Frontal cortex (tissue), 3 donors: ENCODE measurements at regions not wholly inside any gene's neighbourhood (a gene's known extent, or its start where the extent isn't known, plus 50 kb on each side); places are given as distances from the start of the nearest gene placed in this dataset.
"Not testable (repeated sequence)": the region's sequence is repeated elsewhere in the genome, so short reads cannot be mapped to it uniquely, and the experiment has no call there.

Source experiments
- DNase-seq, 2 donors: peaks; one replicate each; pipeline ENCODE4 v3.0.0; 2012; ENCODE audit warnings: low spot score in 2 of 2
- FAIRE-seq: peaks from 2 replicates; lab custom pipeline; 2012; peaks lifted over from hg19 to GRCh38; lab: Jason Lieb, UNC
- donor health status: control.
- donor health status: control.
- donor health status: control.

- not testable (repeated sequence) for DNase-seq, FAIRE-seq
Measured at GRCh38 chr15:20153528-20153927, 388.1 kb downstream of the GOLGA6L6 start.

- not testable (repeated sequence) for DNase-seq, FAIRE-seq
Measured at GRCh38 chr15:20148679-20149078, 392.9 kb downstream of the GOLGA6L6 start.

- FAIRE-seq, DNase-seq: not testable (repeated sequence)
Measured at GRCh38 chr15:20148008-20148407, 393.6 kb downstream of the GOLGA6L6 start.

GRCh38 chr15:20144333-20145036 is 397.1 kb downstream of the GOLGA6L6 start:
- FAIRE-seq, DNase-seq: not testable (repeated sequence)

GRCh38 chr15:20142906-20143305 is 398.7 kb downstream of the GOLGA6L6 start:
- DNase-seq, FAIRE-seq: not testable (repeated sequence)

GRCh38 chr15:20142410-20142809 is 399.2 kb downstream of the GOLGA6L6 start:
- not testable (repeated sequence) for FAIRE-seq, DNase-seq

GRCh38 chr15:20124668-20125067 is 416.9 kb downstream of the GOLGA6L6 start:
- not testable (repeated sequence) for DNase-seq, FAIRE-seq

- no peak for FAIRE-seq
- DNase-seq, result no peak
Measured at GRCh38 chr15:20106026-20106425, 435.6 kb downstream of the GOLGA6L6 start.

- FAIRE-seq, DNase-seq: not testable (repeated sequence)
Measured at GRCh38 chr15:20105011-20105990, 436.3 kb downstream of the GOLGA6L6 start.

GRCh38 chr15:20104551-20104950 is 437.0 kb downstream of the GOLGA6L6 start:
- FAIRE-seq, DNase-seq: not testable (repeated sequence)

GRCh38 chr15:20102862-20103261 is 438.7 kb downstream of the GOLGA6L6 start:
- not testable (repeated sequence) for FAIRE-seq, DNase-seq

GRCh38 chr15:20102209-20102608 is 439.4 kb downstream of the GOLGA6L6 start:
- FAIRE-seq, DNase-seq: not testable (repeated sequence)

GRCh38 chr15:20101281-20101680 is 440.3 kb downstream of the GOLGA6L6 start:
- not testable (repeated sequence) for DNase-seq, FAIRE-seq

- FAIRE-seq, DNase-seq: not testable (repeated sequence)
Measured at GRCh38 chr15:20100604-20101270, 440.9 kb downstream of the GOLGA6L6 start.

GRCh38 chr15:20095699-20096303 is 445.8 kb downstream of the GOLGA6L6 start:
- not testable (repeated sequence) for FAIRE-seq, DNase-seq

- not testable (repeated sequence) for FAIRE-seq, DNase-seq
Measured at GRCh38 chr15:20089541-20089940, 452.1 kb downstream of the GOLGA6L6 start.

- DNase-seq, FAIRE-seq: not testable (repeated sequence)
Measured at GRCh38 chr15:20084026-20084425, 457.6 kb downstream of the GOLGA6L6 start.

GRCh38 chr15:20074082-20074481 is 467.5 kb downstream of the GOLGA6L6 start:
- not testable (repeated sequence) for FAIRE-seq, DNase-seq

- not testable (repeated sequence) for DNase-seq, FAIRE-seq
Measured at GRCh38 chr15:20069043-20069442, 472.6 kb downstream of the GOLGA6L6 start.
